ENCODE measurements at regions not wholly inside any gene's neighbourhood (a gene's known extent, or its start where the extent isn't known, plus 50 kb on each side); places are given as distances from the start of the nearest gene placed in this dataset.
"Not testable (repeated sequence)": the region's sequence is repeated elsewhere in the genome, so short reads cannot be mapped to it uniquely, and the experiment has no call there.

GRCh38 chr14:82689948-82690347 is 1156.3 kb upstream of the SEL1L start:
- TF ChIP-seq, protein P1, sequence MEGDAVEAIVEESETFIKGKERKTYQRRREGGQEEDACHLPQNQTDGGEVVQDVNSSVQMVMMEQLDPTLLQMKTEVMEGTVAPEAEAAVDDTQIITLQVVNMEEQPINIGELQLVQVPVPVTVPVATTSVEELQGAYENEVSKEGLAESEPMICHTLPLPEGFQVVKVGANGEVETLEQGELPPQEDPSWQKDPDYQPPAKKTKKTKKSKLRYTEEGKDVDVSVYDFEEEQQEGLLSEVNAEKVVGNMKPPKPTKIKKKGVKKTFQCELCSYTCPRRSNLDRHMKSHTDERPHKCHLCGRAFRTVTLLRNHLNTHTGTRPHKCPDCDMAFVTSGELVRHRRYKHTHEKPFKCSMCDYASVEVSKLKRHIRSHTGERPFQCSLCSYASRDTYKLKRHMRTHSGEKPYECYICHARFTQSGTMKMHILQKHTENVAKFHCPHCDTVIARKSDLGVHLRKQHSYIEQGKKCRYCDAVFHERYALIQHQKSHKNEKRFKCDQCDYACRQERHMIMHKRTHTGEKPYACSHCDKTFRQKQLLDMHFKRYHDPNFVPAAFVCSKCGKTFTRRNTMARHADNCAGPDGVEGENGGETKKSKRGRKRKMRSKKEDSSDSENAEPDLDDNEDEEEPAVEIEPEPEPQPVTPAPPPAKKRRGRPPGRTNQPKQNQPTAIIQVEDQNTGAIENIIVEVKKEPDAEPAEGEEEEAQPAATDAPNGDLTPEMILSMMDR (IDR thresholded peaks at IDR 0.05; ENCODE audit: control extremely low read depth, extremely low read depth): no peak

GRCh38 chr14:82691191-82691590 is 1157.5 kb upstream of the SEL1L start:
- not testable (repeated sequence) for DNase-seq; H3K9me3 ChIP-seq (ENCODE audit: control insufficient read depth in 4 of 4, insufficient read depth in 3 of 4, low read length in 3 of 4); H3K27ac ChIP-seq (ENCODE audit: low read depth in 1 of 2, low read length in 1 of 2); H3K4me1 ChIP-seq (ENCODE audit: control insufficient read depth in 5 of 5, insufficient read depth in 5 of 5, low read length in 5 of 5); H3K36me3 ChIP-seq (ENCODE audit: control insufficient read depth in 4 of 4, insufficient read depth in 4 of 4, low read length in 4 of 4); H3K4me3 ChIP-seq; H3K9ac ChIP-seq (ENCODE audit: insufficient read depth in 1 of 2, low read length in 2 of 2); ATAC-seq (ENCODE audit: insufficient read depth, low FRiP score); H3K27me3 ChIP-seq (ENCODE audit: control insufficient read depth in 3 of 3, insufficient read depth in 3 of 3, low read length in 2 of 3)

More at GRCh38 chr14:82689948-82690347, 1156.3 kb upstream of the SEL1L start:
- WGBS, 2 donors: 0 to 88% methylated on average over 1 of the region's 1 CpG
- H3K9ac ChIP-seq (ENCODE audit: insufficient read depth in 1 of 2, low read length in 2 of 2): no peak overlapping the region
- DNase-seq: no peak
- H3K4me1 ChIP-seq (ENCODE audit: control insufficient read depth in 5 of 5, insufficient read depth in 5 of 5, low read length in 5 of 5): no peaks in the 10 kb centered on the region
- peaks cover 0 to 5% (median 1%) of the 10 kb centered on the region in 4 donors for H3K9me3 ChIP-seq (ENCODE audit: control insufficient read depth in 4 of 4, insufficient read depth in 3 of 4, low read length in 3 of 4)
- no peaks in the 10 kb centered on the region for H3K36me3 ChIP-seq (ENCODE audit: control insufficient read depth in 4 of 4, insufficient read depth in 4 of 4, low read length in 4 of 4)
- H3K27ac ChIP-seq (ENCODE audit: low read depth in 1 of 2, low read length in 1 of 2): no peak overlapping the region
- H3K27me3 ChIP-seq (ENCODE audit: control insufficient read depth in 3 of 3, insufficient read depth in 3 of 3, low read length in 2 of 3): no peaks in the 10 kb centered on the region
- ATAC-seq (ENCODE audit: insufficient read depth, low FRiP score): no peak
- H3K4me3 ChIP-seq: no peak overlapping the region

DNA sequence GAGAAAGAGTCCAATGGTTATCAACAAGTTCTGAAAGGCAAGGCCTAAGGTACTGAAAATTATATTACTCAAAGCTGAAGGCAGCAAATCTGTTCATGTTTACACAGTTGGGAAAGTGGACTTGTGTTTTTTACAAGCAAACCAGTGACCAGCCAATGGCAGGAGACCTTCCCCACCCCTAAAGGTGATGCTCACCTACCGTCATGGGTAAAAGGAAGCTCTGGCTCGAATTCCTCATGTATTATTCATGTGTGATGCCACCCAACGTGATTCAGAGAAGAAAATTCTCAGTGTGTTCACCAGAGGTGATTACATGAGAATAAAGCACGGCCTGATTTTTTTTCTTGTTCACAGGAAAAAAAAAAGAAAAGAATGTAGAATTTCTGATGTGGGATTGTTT is 1161.2 kb upstream of the SEL1L start:
- Histone ChIP-seq H3K27ac (ENCODE audit: low read depth in 1 of 2, low read length in 1 of 2) (no peak overlapping the region), H3K27me3 (ENCODE audit: control insufficient read depth in 3 of 3, insufficient read depth in 3 of 3, low read length in 2 of 3) (no peaks in the 10 kb centered on the region), H3K4me1 (ENCODE audit: control insufficient read depth in 5 of 5, insufficient read depth in 5 of 5, low read length in 5 of 5) (no peaks in the 10 kb centered on the region), H3K9me3 (ENCODE audit: control insufficient read depth in 4 of 4, insufficient read depth in 3 of 4, low read length in 3 of 4) (peaks cover 0 to 3% (median 0%) of the 10 kb centered on the region in 4 donors), H3K9ac (ENCODE audit: insufficient read depth in 1 of 2, low read length in 2 of 2) (no peak overlapping the region), H3K36me3 (ENCODE audit: control insufficient read depth in 4 of 4, insufficient read depth in 4 of 4, low read length in 4 of 4) (no peaks in the 10 kb centered on the region), H3K4me3 (no peak overlapping the region)
- ATAC-seq (ENCODE audit: insufficient read depth, low FRiP score): no peak
- TF ChIP-seq, protein P1 (IDR thresholded peaks at IDR 0.05; ENCODE audit: control extremely low read depth, extremely low read depth): no peak
- 82 to 84% methylated on average over 4 of the region's 4 CpGs for WGBS, 2 donors
- DNase-seq: no peak

DNA sequence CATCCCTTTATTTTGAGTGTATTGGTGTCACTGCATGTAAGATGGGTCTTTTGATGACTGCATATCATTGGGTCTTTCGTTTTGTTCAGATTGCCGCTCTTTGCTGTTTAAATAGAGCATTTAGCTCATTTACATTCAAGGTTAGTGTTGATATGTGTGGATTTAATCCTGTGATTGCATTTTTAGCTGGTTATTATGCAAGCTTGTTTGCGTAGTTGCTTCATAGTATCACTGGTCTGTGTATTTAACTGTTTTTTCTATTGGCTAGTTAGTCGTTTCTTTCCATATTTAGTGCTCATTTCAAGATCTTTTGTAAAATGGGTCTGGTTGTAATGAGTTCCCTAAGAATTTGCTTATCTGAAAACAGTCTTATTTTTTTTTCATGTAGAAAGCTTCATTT is 1170.6 kb upstream of the SEL1L start:
- WGBS, 2 donors: 61 to 68% methylated on average over 4 of the region's 4 CpGs
- Histone ChIP-seq H3K4me3 (no peak overlapping the region), H3K27ac (ENCODE audit: low read depth in 1 of 2, low read length in 1 of 2) (no peak overlapping the region), H3K4me1 (ENCODE audit: control insufficient read depth in 5 of 5, insufficient read depth in 5 of 5, low read length in 5 of 5) (peaks cover 0 to 2% (median 0%) of the 10 kb centered on the region in 5 donors), H3K36me3 (ENCODE audit: control insufficient read depth in 4 of 4, insufficient read depth in 4 of 4, low read length in 4 of 4) (no peaks in the 10 kb centered on the region), H3K27me3 (ENCODE audit: control insufficient read depth in 3 of 3, insufficient read depth in 3 of 3, low read length in 2 of 3) (no peaks in the 10 kb centered on the region), H3K9ac (ENCODE audit: insufficient read depth in 1 of 2, low read length in 2 of 2) (no peak overlapping the region), H3K9me3 (ENCODE audit: control insufficient read depth in 4 of 4, insufficient read depth in 3 of 4, low read length in 3 of 4) (no peaks in the 10 kb centered on the region)
- TF ChIP-seq, protein P1 (IDR thresholded peaks at IDR 0.05; ENCODE audit: control extremely low read depth, extremely low read depth): no peak
- no peak for DNase-seq
- ATAC-seq (ENCODE audit: insufficient read depth, low FRiP score): no peak
